ENCODE measurements at regions not wholly inside any gene's neighbourhood (a gene's known extent, or its start where the extent isn't known, plus 50 kb on each side); places are given as distances from the start of the nearest gene placed in this dataset.
"Not testable (repeated sequence)": the region's sequence is repeated elsewhere in the genome, so short reads cannot be mapped to it uniquely, and the experiment has no call there.

DNA sequence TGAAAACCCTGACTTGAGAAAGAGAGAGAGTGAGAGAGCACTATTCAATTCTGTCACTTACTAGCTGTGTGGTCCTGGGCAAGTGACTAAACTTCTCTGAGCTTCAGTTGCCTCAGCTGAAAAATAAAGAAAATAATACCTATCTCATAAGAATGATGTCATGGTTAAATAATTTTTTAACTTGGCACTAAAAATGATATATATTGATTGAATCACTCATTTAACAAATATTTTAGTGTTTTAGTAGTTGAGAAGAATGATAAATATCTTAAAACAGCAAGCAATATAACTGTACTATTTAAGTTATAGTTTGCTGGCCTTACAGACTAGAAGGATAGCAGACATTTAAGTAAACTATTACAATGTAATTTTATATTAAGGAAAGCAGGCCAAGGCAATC lies 764.2 kb downstream of the DIAPH3 start:
- no peaks in the 10 kb centered on the region for H3K4me1 ChIP-seq (ENCODE audit: control insufficient read depth, insufficient read depth, low read length)
- Mint-ChIP-seq H3K4me1 (no peaks in the 10 kb centered on the region), H3K27me3 (ENCODE audit: low read depth in 2 of 2) (peaks cover 7 to 20% of the 10 kb centered on the region in 2 donors), H3K36me3 (no peaks in the 10 kb centered on the region), H3K9me3 (no peaks in the 10 kb centered on the region), H3K4me3 (no peak overlapping the region), H3K27ac (no peak overlapping the region)
- H3K27me3 ChIP-seq (ENCODE audit: control insufficient read depth, insufficient read depth, low read length), result no peaks in the 10 kb centered on the region
- no peaks in the 10 kb centered on the region for H3K36me3 ChIP-seq (ENCODE audit: control insufficient read depth, insufficient read depth, low read length)
- ATAC-seq (no peak), DNase-seq (no peak)
- H3K27ac ChIP-seq (ENCODE audit: low read length), result no peak overlapping the region
- TF ChIP-seq, protein P1, sequence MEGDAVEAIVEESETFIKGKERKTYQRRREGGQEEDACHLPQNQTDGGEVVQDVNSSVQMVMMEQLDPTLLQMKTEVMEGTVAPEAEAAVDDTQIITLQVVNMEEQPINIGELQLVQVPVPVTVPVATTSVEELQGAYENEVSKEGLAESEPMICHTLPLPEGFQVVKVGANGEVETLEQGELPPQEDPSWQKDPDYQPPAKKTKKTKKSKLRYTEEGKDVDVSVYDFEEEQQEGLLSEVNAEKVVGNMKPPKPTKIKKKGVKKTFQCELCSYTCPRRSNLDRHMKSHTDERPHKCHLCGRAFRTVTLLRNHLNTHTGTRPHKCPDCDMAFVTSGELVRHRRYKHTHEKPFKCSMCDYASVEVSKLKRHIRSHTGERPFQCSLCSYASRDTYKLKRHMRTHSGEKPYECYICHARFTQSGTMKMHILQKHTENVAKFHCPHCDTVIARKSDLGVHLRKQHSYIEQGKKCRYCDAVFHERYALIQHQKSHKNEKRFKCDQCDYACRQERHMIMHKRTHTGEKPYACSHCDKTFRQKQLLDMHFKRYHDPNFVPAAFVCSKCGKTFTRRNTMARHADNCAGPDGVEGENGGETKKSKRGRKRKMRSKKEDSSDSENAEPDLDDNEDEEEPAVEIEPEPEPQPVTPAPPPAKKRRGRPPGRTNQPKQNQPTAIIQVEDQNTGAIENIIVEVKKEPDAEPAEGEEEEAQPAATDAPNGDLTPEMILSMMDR (IDR thresholded peaks at IDR 0.05), result no peak
- H3K4me3 ChIP-seq (ENCODE audit: low read length), result no peak overlapping the region
- intact Hi-C loops (cut with micrococcal nuclease), result loop anchor here (10.0 kb wide), 1 partner anchor 935 kb away; no protein-coding TSS in a partner anchor
- H3K9me3 ChIP-seq (ENCODE audit: control insufficient read depth, insufficient read depth, low read length), result no peaks in the 10 kb centered on the region

DNA sequence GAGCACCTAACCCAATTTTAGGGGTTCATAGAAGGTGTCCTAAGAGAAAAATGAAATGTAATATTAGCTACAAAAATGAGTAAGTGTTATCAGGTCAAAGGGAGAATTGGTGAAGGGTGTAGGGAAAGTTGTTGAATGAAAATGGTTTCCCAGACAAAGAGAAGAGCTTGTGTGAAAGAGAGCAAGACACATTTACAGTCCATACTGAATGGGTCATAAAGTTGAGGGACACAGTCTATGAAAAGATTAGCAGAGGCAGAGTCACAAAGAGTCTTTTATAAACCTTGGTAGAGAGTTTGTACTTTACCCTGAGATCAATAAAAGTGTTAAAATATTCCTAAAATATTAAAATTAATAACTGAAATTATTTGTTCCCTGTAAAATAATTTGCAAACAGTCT lies 759.4 kb downstream of the DIAPH3 start:
- intact Hi-C loops (cut with micrococcal nuclease), result no loop called here
- DNase-seq (no peak), ATAC-seq (no peak)
- peaks cover 0 to 7% of the 10 kb centered on the region in 2 donors for H3K4me1 Mint-ChIP-seq
- no peak overlapping the region for H3K4me3 Mint-ChIP-seq
- Histone ChIP-seq H3K27ac (ENCODE audit: low read length) (no peak overlapping the region), H3K27me3 (ENCODE audit: control insufficient read depth, insufficient read depth, low read length) (no peaks in the 10 kb centered on the region), H3K4me1 (ENCODE audit: control insufficient read depth, insufficient read depth, low read length) (no peaks in the 10 kb centered on the region), H3K9me3 (ENCODE audit: control insufficient read depth, insufficient read depth, low read length) (peaks cover 7% of the 10 kb centered on the region), H3K36me3 (ENCODE audit: control insufficient read depth, insufficient read depth, low read length) (no peaks in the 10 kb centered on the region), H3K4me3 (ENCODE audit: low read length) (no peak overlapping the region)
- H3K9me3 Mint-ChIP-seq, result peaks cover 10 to 14% of the 10 kb centered on the region in 2 donors
- H3K27ac Mint-ChIP-seq, result no peak overlapping the region
- TF ChIP-seq, protein P1 (IDR thresholded peaks at IDR 0.05), result no peak
- H3K36me3 Mint-ChIP-seq, result peaks cover 16% of the 10 kb centered on the region
- H3K27me3 Mint-ChIP-seq (ENCODE audit: low read depth in 2 of 2), result peaks cover 0 to 4% of the 10 kb centered on the region in 2 donors

DNA sequence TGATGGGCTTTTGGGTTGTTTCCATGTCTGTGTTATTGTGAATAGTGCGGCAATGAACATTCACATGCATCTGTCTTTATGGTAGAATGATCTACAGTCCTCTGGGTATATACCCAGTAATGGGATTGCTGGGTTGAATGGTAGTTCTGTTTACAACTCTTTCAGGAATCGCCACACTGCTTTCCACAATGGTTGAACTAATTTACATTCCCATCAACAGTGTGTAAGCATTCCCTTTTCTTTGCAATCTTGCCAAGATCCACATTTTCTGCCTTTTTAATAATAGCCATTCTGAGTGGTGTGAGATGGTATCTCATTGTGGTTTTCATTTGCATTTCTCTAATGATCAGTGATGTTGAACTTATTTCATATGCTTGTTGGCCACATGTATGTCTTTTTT lies 756.5 kb downstream of the DIAPH3 start:
- Mint-ChIP-seq H3K36me3 (peaks cover 16% of the 10 kb centered on the region), H3K9me3 (peaks cover 11 to 17% of the 10 kb centered on the region in 2 donors)
- ATAC-seq; H3K4me3 ChIP-seq (ENCODE audit: low read length); H3K27me3 Mint-ChIP-seq (ENCODE audit: low read depth in 2 of 2); H3K27ac ChIP-seq (ENCODE audit: low read length); H3K9me3 ChIP-seq (ENCODE audit: control insufficient read depth, insufficient read depth, low read length); intact Hi-C loops (cut with micrococcal nuclease); H3K4me3 Mint-ChIP-seq; H3K4me1 Mint-ChIP-seq; H3K27ac Mint-ChIP-seq; DNase-seq; H3K36me3 ChIP-seq (ENCODE audit: control insufficient read depth, insufficient read depth, low read length); H3K27me3 ChIP-seq (ENCODE audit: control insufficient read depth, insufficient read depth, low read length); H3K4me1 ChIP-seq (ENCODE audit: control insufficient read depth, insufficient read depth, low read length): not testable (repeated sequence)
- WGBS (ENCODE audit: insufficient coverage), result 100% methylated on average over 1 of the region's 2 CpGs

DNA sequence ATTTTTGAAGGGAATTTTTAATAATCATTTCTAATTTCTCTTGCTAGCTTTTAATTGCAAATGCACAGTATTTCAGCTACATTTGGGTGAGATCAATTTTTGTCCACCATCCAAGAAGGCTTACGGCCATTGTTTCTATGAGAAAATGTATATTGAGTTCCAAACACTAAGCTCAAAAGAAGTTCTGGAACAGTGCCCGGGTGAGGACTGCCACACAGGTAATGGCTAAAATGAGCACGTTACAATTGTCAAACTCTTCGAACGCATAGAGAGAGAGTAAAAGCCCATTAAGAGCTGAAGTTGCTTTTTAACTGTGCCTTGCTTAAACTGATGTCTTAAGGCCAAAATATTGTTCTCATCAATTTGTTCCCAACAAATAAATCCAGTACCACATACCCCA lies 755.0 kb downstream of the DIAPH3 start:
- TF ChIP-seq, protein P1 (IDR thresholded peaks at IDR 0.05), result no peak
- H3K9me3 Mint-ChIP-seq, result peaks cover 13 to 17% of the 10 kb centered on the region in 2 donors
- 100% methylated on average over 5 of the region's 5 CpGs for WGBS (ENCODE audit: insufficient coverage)

More for the DNA sequence above, 755.0 kb downstream of the DIAPH3 start:
- Mint-ChIP-seq H3K27ac (no peak overlapping the region), H3K4me3 (no peak overlapping the region), H3K27me3 (ENCODE audit: low read depth in 2 of 2) (peaks cover 0 to 3% of the 10 kb centered on the region in 2 donors), H3K36me3 (peaks cover 16% of the 10 kb centered on the region), H3K4me1 (peaks cover 0 to 7% of the 10 kb centered on the region in 2 donors)
- Histone ChIP-seq H3K9me3 (ENCODE audit: control insufficient read depth, insufficient read depth, low read length) (peaks cover 7% of the 10 kb centered on the region), H3K4me3 (ENCODE audit: low read length) (no peak overlapping the region), H3K27me3 (ENCODE audit: control insufficient read depth, insufficient read depth, low read length) (no peaks in the 10 kb centered on the region), H3K36me3 (ENCODE audit: control insufficient read depth, insufficient read depth, low read length) (no peaks in the 10 kb centered on the region), H3K4me1 (ENCODE audit: control insufficient read depth, insufficient read depth, low read length) (no peaks in the 10 kb centered on the region), H3K27ac (ENCODE audit: low read length) (no peak overlapping the region)
- intact Hi-C loops (cut with micrococcal nuclease), result no loop called here
- ATAC-seq (no peak), DNase-seq (no peak)
